ENCODE measurements at regions not wholly inside any gene's neighbourhood (a gene's known extent, or its start where the extent isn't known, plus 50 kb on each side); places are given as distances from the start of the nearest gene placed in this dataset.

DNA sequence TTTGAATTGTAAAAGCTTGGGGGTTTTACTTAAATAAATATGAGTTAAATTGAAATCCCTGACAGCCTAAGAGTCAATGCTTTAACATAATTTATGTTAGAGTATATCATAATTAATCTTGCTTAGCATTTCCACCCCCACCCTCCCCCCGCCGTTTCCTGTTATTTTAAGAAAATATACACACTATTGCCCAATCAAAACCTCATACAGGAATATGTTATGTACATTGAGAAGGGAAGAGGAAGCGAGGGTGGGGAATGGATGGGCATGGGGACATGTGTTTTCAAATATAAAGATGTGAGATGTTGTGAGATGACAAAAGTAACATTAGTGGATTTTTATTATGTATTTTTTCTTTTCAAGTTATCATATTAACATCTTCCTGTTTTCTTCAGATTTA, 561.1 kb upstream of the MEF2C start:
- TF ChIP-seq, protein P1, sequence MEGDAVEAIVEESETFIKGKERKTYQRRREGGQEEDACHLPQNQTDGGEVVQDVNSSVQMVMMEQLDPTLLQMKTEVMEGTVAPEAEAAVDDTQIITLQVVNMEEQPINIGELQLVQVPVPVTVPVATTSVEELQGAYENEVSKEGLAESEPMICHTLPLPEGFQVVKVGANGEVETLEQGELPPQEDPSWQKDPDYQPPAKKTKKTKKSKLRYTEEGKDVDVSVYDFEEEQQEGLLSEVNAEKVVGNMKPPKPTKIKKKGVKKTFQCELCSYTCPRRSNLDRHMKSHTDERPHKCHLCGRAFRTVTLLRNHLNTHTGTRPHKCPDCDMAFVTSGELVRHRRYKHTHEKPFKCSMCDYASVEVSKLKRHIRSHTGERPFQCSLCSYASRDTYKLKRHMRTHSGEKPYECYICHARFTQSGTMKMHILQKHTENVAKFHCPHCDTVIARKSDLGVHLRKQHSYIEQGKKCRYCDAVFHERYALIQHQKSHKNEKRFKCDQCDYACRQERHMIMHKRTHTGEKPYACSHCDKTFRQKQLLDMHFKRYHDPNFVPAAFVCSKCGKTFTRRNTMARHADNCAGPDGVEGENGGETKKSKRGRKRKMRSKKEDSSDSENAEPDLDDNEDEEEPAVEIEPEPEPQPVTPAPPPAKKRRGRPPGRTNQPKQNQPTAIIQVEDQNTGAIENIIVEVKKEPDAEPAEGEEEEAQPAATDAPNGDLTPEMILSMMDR (IDR thresholded peaks at IDR 0.05; ENCODE audit: low read depth, low read length): no peak
- H3K4me3 ChIP-seq (ENCODE audit: low read depth, low read length): no peak overlapping the region
- no peak for DNase-seq (ENCODE audit: low read depth, low spot score)
- in situ Hi-C loops (cut with HindIII; ENCODE audit: low sequenced_read_pairs): no loop called here

DNA sequence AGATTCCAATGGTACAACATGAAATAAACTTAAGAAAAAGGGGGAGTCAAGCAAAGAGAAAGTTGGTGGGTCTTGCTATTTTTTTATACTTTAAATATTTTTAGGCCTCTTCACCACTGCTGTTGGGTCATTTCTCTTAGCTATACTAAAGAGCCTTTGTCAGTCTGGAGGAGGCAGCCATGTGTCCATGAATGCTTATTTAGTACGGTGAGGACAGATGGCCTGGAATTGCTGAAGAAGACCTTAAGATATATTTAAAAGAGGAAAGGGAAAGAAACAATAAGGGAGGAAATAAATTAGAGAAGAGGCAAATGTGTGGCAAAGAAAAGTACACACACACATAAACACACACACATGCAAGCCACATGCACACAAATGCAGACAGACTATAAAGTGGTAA, 560.5 kb upstream of the MEF2C start:
- no peak for DNase-seq (ENCODE audit: low read depth, low spot score)
- H3K4me3 ChIP-seq (ENCODE audit: low read depth, low read length): no peak overlapping the region
- in situ Hi-C loops (cut with HindIII; ENCODE audit: low sequenced_read_pairs): no loop called here
- TF ChIP-seq, protein P1 (IDR thresholded peaks at IDR 0.05; ENCODE audit: low read depth, low read length): no peak

DNA sequence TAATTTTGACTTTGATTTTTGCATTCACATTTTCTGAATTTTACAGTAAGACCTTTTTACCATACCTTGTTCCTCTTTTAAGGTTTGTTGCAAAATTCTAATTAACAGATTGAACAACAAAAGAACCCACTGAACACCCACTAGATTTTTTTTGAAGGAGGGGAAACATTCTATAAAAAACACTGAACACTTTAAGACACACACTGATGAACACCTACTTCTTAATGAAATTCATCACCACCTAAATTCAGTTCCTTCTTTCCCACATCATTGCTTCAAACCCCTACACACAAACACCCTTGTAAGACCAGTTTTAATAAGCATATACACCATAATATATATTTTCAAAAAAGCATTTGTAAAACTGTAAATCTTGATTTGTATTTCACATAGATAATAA, 559.0 kb upstream of the MEF2C start:
- no peak overlapping the region for H3K4me3 ChIP-seq (ENCODE audit: low read depth, low read length)
- TF ChIP-seq, protein P1 (IDR thresholded peaks at IDR 0.05; ENCODE audit: low read depth, low read length): no peak
- in situ Hi-C loops (cut with HindIII; ENCODE audit: low sequenced_read_pairs): no loop called here
- DNase-seq (ENCODE audit: low read depth, low spot score): no peak

DNA sequence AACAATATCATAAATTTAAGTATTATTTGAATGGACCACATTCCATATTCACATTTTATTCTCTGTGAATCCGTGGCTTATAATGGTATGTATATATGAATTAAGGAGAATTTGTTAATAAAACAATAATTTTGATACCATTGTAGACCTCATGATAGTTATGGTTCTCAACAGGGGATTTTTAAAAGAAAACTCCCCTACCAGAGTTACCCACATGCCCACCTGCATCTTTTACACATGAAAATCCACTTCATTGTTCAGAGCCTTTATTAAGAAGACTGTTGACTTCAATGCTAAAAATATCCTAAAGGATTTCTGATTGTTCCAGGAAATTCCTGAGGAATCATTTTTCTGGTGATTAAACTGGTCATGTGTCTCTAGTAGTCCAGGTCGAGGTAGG, 557.7 kb upstream of the MEF2C start:
- in situ Hi-C loops (cut with HindIII; ENCODE audit: low sequenced_read_pairs): no loop called here
- TF ChIP-seq, protein P1 (IDR thresholded peaks at IDR 0.05; ENCODE audit: low read depth, low read length): no peak
- no peak overlapping the region for H3K4me3 ChIP-seq (ENCODE audit: low read depth, low read length)
- no peak for DNase-seq (ENCODE audit: low read depth, low spot score)

DNA sequence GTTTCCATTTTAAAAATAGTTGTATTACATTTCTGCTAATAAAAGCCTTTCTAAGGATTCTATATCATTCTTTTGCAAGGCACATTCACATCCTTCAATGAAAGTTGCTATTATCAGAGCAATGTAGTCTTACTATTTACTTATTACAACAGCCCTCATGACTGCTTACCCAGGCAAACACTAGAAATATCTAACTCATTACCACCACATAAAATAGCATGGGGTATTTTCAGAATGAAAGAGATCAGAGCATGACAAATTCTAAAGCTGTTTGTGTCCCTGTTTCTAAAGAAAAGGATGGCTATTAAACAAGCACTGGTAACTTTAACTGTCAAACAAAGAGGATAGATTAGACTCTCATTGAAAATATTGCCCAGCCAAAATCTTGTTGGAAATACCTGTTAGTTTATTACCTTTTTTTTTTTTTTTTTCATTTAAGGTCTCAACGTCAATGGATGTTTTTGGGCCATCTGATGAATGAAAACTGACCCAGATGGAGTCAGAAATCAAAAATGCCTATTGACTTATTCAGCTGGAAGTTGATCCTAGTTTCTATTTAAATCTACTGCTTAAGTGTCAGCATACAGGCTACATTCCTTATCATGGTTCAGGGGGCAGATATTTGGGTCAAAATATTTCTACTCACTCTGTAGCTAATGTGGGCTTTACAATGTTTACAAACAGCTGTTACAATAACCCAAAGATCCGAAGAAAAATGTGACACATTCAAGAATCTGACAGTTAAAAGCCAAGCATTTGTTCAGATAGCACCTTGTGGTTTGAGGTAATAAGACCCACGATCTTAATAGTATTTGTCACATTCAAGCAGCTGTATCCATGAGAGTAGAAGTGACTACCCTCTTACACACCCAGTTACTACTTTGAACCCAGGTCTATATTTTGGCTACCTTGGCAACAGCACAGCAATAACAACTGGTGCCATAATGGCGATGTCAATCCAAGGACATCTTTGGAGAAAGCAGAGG, 554.8 kb upstream of the MEF2C start:
- H3K4me3 ChIP-seq (ENCODE audit: low read depth, low read length): no peak overlapping the region
- DNase-seq (ENCODE audit: low read depth, low spot score): peak; percentile 48
- in situ Hi-C loops (cut with HindIII; ENCODE audit: low sequenced_read_pairs): no loop called here

DNA sequence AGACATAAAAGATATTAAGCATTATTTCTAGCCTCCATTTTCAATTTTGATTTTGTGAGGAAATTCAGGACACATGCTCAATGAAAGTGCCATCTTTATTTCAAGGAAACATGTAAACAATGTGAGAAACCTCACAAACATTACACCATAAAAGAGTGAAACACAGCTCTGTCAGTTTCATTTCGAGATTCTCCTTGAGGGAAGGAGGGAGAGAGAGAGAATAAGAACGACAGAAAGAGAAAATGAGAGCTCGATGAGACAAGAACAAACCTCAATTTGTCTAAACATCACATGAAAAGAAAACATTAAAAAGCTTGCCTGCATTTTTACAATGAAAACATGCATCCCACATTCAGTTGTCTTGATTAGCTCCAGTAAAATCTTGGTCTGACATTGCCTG, 553.5 kb upstream of the MEF2C start:
- TF ChIP-seq, protein P1 (IDR thresholded peaks at IDR 0.05; ENCODE audit: low read depth, low read length): no peak
- H3K4me3 ChIP-seq (ENCODE audit: low read depth, low read length): no peak overlapping the region
- in situ Hi-C loops (cut with HindIII; ENCODE audit: low sequenced_read_pairs): no loop called here
- DNase-seq (ENCODE audit: low read depth, low spot score): no peak

More for the DNA sequence above, 554.8 kb upstream of the MEF2C start:
- TF ChIP-seq, protein P1 (IDR thresholded peaks at IDR 0.05; ENCODE audit: low read depth, low read length): no peak
